Neuronal stem cell (in vitro differentiated cells): ENCODE measurements at regions not wholly inside any gene's neighbourhood (a gene's known extent, or its start where the extent isn't known, plus 50 kb on each side); places are given as distances from the start of the nearest gene placed in this dataset.

Source experiments
- DNase-seq: peaks from one replicate; pipeline ENCODE4 v3.0.0-alpha.2; 2013; ENCODE audit warnings: low spot score
- H2AFZ ChIP-seq: one replicate; pipeline ENCODE4 v1.6.1; 2013; ENCODE audit warnings: mild to moderate bottlenecking, low read length, inconsistent platforms
- H2AK5ac ChIP-seq: 2 replicates; pipeline ENCODE4 v1.6.1; 2013; ENCODE audit warnings: low read depth, mild to moderate bottlenecking, inconsistent platforms, low read length, moderate library complexity, mixed read lengths
- H2BK120ac ChIP-seq: 2 replicates; pipeline ENCODE4 v1.6.1; 2013; ENCODE audit warnings: low read depth, mild to moderate bottlenecking, inconsistent platforms, low read length, moderate library complexity, mixed read lengths
- H2BK12ac ChIP-seq: one replicate; pipeline ENCODE4 v1.6.1; 2013; ENCODE audit warnings: low read length, inconsistent platforms
- H2BK15ac ChIP-seq: 2 replicates; pipeline ENCODE4 v1.6.1; 2013; ENCODE audit warnings: mild to moderate bottlenecking, low read length, inconsistent platforms, mixed read lengths
- H2BK5ac ChIP-seq: one replicate; pipeline ENCODE4 v1.6.1; 2013; ENCODE audit warnings: inconsistent platforms, mild to moderate bottlenecking, low read length, moderate library complexity
- H3K14ac ChIP-seq: one replicate; pipeline ENCODE4 v1.6.1; 2013; ENCODE audit warnings: low read length, inconsistent platforms
- H3K18ac ChIP-seq: 2 replicates; pipeline ENCODE4 v1.6.1; 2013; ENCODE audit warnings: low read length, inconsistent platforms
- H3K23ac ChIP-seq: 2 replicates; pipeline ENCODE4 v1.6.1; 2013; ENCODE audit warnings: low read depth, mild to moderate bottlenecking, mixed read lengths, low read length, inconsistent platforms; ENCODE audit not compliant: poor library complexity
- H3K27ac ChIP-seq: replicated peaks from 3 replicates; pipeline ENCODE4 v1.5.1; 2013; ENCODE audit warnings: low read length, inconsistent platforms
- H3K27me3 ChIP-seq, 3 experiments: 2 replicates each; pipeline ENCODE4 v1.6.1; 2013; ENCODE audit warnings: low read length in 3 of 3, mild to moderate bottlenecking in 2 of 3, inconsistent platforms in 1 of 3, low read depth in 1 of 3, mixed read lengths in 1 of 3, moderate library complexity in 1 of 3; ENCODE audit not compliant: control insufficient read depth in 3 of 3, insufficient read depth in 3 of 3
- H3K36me3 ChIP-seq, 2 donors: replicated peaks in 1 of 2; 2 replicates each; pipeline ENCODE4 v1.6.1; 2013; ENCODE audit warnings: low read length in 2 of 2; ENCODE audit not compliant: control insufficient read depth in 2 of 2, insufficient read depth in 2 of 2
- H3K4ac ChIP-seq: 2 replicates; pipeline ENCODE4 v1.6.1; 2013; ENCODE audit warnings: inconsistent platforms, mild to moderate bottlenecking, low read length, moderate library complexity
- H3K4me1 ChIP-seq, 2 donors: 1 replicate in 1 of 2; 2 replicates in 1 of 2; pipeline ENCODE4 v1.6.1; 2013; ENCODE audit warnings: low read length in 2 of 2, low read depth in 1 of 2; ENCODE audit not compliant: control insufficient read depth in 2 of 2, insufficient read depth in 1 of 2
- H3K4me2 ChIP-seq: one replicate; pipeline ENCODE4 v1.6.1; 2013; ENCODE audit warnings: mild to moderate bottlenecking, low read length, inconsistent platforms; ENCODE audit not compliant: insufficient read depth, poor library complexity, severe bottlenecking
- H3K4me3 ChIP-seq, 2 donors: 2 replicates each; pipeline ENCODE4 v1.5.1; 2013; ENCODE audit warnings: low read length in 2 of 2, mild to moderate bottlenecking in 2 of 2, inconsistent platforms in 1 of 2, moderate library complexity in 1 of 2
- H3K79me1 ChIP-seq: one replicate; pipeline ENCODE4 v1.6.1; 2013; ENCODE audit warnings: low read depth, mild to moderate bottlenecking, inconsistent platforms, low read length, moderate library complexity
- H3K9ac ChIP-seq: one replicate; pipeline ENCODE4 v1.6.1; 2013; ENCODE audit warnings: mild to moderate bottlenecking, low read depth, low read length, inconsistent platforms; ENCODE audit not compliant: poor library complexity
- H3K9me3 ChIP-seq, 2 donors: replicated peaks in 1 of 2; 2 replicates each; pipeline versions ENCODE3 to v1.6.1; 2013; ENCODE audit warnings: low read length in 2 of 2, mild to moderate bottlenecking in 2 of 2, inconsistent platforms in 1 of 2, low read depth in 1 of 2, mixed read lengths in 1 of 2, moderate library complexity in 1 of 2; ENCODE audit not compliant: control insufficient read depth in 2 of 2, insufficient read depth in 1 of 2
- H4K8ac ChIP-seq: one replicate; pipeline ENCODE4 v1.6.1; 2013; ENCODE audit warnings: low read depth, mild to moderate bottlenecking, inconsistent platforms, low read length, moderate library complexity
- H4K91ac ChIP-seq: one replicate; pipeline ENCODE4 v1.6.1; 2013; ENCODE audit warnings: low read length, low read depth, mild to moderate bottlenecking, inconsistent platforms; ENCODE audit not compliant: poor library complexity
- WGBS, 2 donors: extraction: QIAGEN DNeasy Blood & Tissue Kit; methylation state at CpG; one replicate each; pipeline ENCODE4 v1.1.7; 2013; ENCODE audit warnings: missing lambda C conversion rate in 2 of 2, mixed read lengths in 1 of 2; ENCODE audit not compliant: insufficient read length in 2 of 2, insufficient replicate concordance in 1 of 2; ENCODE audit errors: extremely low coverage in 2 of 2; 5-methylcytosine and 5-hydroxymethylcytosine counted together

DNA sequence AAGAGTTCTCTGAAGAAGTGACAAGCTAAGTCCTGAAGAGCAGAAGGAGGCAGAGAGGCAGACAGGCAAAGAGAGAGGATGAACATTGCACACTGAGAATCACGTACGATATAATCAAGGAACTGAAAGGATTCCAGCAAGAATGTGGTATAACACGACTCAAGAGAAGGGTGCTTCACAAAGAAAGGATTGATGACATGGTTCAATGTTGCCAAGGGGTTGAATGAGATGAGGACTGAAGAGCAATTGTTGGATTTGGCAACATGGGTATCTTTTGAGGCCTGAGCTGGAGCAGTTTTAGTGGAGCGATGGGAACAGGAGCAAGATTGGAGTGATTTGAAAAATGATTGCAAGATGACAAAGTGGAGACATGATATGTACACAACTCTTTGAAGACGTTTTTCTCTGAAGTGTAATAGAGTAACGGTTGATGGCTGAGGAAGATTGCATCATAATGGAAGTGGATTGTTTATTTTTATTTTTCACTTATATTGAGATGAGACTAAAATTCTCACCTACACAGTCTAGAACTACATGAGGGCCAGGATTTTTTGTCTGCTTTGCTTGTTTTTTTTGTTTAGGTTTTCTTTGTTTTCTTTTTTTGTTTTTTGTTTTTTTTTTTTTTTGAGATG lies 1049.9 kb upstream of the WWC1 start:
- no peaks in the 10 kb centered on the region for H3K36me3 ChIP-seq
- H2BK120ac ChIP-seq: no peak overlapping the region
- H3K9ac ChIP-seq: no peak overlapping the region
- no peak overlapping the region for H2BK12ac ChIP-seq
- peaks cover 4 to 5% of the 10 kb centered on the region in 2 donors for H3K4me1 ChIP-seq
- H3K4ac ChIP-seq: no peak overlapping the region
- peaks cover 0 to 1% of the 10 kb centered on the region in 2 donors for H3K9me3 ChIP-seq
- no peak overlapping the region for H3K14ac ChIP-seq
- H2BK5ac ChIP-seq: no peak overlapping the region
- no peak overlapping the region for H4K8ac ChIP-seq
- no peak overlapping the region for H4K91ac ChIP-seq
- H3K23ac ChIP-seq: no peak overlapping the region
- H3K79me1 ChIP-seq: no peaks in the 10 kb centered on the region
- no CpG with 5 or more reads among the region's 6 CpGs for WGBS, 2 donors
- H2AK5ac ChIP-seq: no peak overlapping the region
- H2BK15ac ChIP-seq: no peak overlapping the region
- no peak overlapping the region for H3K18ac ChIP-seq
- H3K27me3 ChIP-seq: no peaks in the 10 kb centered on the region
- no peak overlapping the region for H3K4me3 ChIP-seq
- no peak overlapping the region for H2AFZ ChIP-seq
- no peak overlapping the region for H3K27ac ChIP-seq
- DNase-seq: no peak
- no peak overlapping the region for H3K4me2 ChIP-seq

- Histone ChIP-seq H3K4ac (no peak overlapping the region), H2BK5ac (no peak overlapping the region), H3K4me1 (peaks cover 4 to 5% of the 10 kb centered on the region in 2 donors), H2BK12ac (no peak overlapping the region), H4K8ac (no peak overlapping the region), H2BK120ac (no peak overlapping the region), H3K79me1 (no peaks in the 10 kb centered on the region), H3K14ac (no peak overlapping the region), H3K27me3 (no peaks in the 10 kb centered on the region), H3K9ac (no peak overlapping the region), H3K23ac (no peak overlapping the region), H3K4me2 (no peak overlapping the region), H3K36me3 (no peaks in the 10 kb centered on the region), H2BK15ac (no peak overlapping the region), H3K9me3 (peaks cover 0 to 1% of the 10 kb centered on the region in 2 donors), H2AFZ (no peak overlapping the region), H3K4me3 (no peak overlapping the region), H3K18ac (no peak overlapping the region), H3K27ac (no peak overlapping the region), H2AK5ac (no peak overlapping the region), H4K91ac (no peak overlapping the region)
- no CpG with 5 or more reads among the region's 4 CpGs for WGBS, 2 donors
- DNase-seq: no peak
Measured at GRCh38 chr5:167242701-167243100, 1048.7 kb upstream of the WWC1 start.

GRCh38 chr5:167243463-167243862 lies 1048.0 kb upstream of the WWC1 start:
- no CpG with 5 or more reads among the region's 2 CpGs for WGBS, 2 donors
- H3K23ac ChIP-seq: no peak overlapping the region
- H2BK120ac ChIP-seq: no peak overlapping the region
- H3K9me3 ChIP-seq: peaks cover 0 to 1% of the 10 kb centered on the region in 2 donors
- no peak overlapping the region for H4K91ac ChIP-seq
- no peak overlapping the region for H2BK15ac ChIP-seq
- no peak overlapping the region for H3K27ac ChIP-seq
- no peak overlapping the region for H2AFZ ChIP-seq
- H2BK5ac ChIP-seq: no peak overlapping the region
- H2BK12ac ChIP-seq: no peak overlapping the region
- H3K18ac ChIP-seq: no peak overlapping the region
- H3K4me2 ChIP-seq: no peak overlapping the region
- H3K14ac ChIP-seq: no peak overlapping the region
- no peak overlapping the region for H3K9ac ChIP-seq
- H3K4me1 ChIP-seq: peaks cover 4 to 5% of the 10 kb centered on the region in 2 donors
- no peak overlapping the region for H2AK5ac ChIP-seq
- no peaks in the 10 kb centered on the region for H3K36me3 ChIP-seq
- H3K79me1 ChIP-seq: no peaks in the 10 kb centered on the region
- DNase-seq: no peak
- H3K4ac ChIP-seq: no peak overlapping the region
- H4K8ac ChIP-seq: no peak overlapping the region
- H3K4me3 ChIP-seq: no peak overlapping the region
- H3K27me3 ChIP-seq: no peaks in the 10 kb centered on the region

GRCh38 chr5:167244583-167244982 lies 1046.9 kb upstream of the WWC1 start:
- Histone ChIP-seq H3K27me3 (no peaks in the 10 kb centered on the region), H3K18ac (no peak overlapping the region), H3K4me3 (no peak overlapping the region), H3K9ac (no peak overlapping the region), H2BK12ac (no peak overlapping the region), H3K4me2 (no peak overlapping the region), H3K4ac (no peak overlapping the region), H3K36me3 (no peaks in the 10 kb centered on the region), H4K8ac (no peak overlapping the region), H2BK120ac (no peak overlapping the region), H2AK5ac (no peak overlapping the region), H4K91ac (no peak overlapping the region), H3K9me3 (peaks cover 0 to 1% of the 10 kb centered on the region in 2 donors), H3K27ac (no peak overlapping the region), H3K14ac (no peak overlapping the region), H2AFZ (peak overlapping the region; percentile 15), H3K79me1 (no peaks in the 10 kb centered on the region), H2BK5ac (no peak overlapping the region), H3K23ac (no peak overlapping the region), H3K4me1 (peaks cover 4 to 5% of the 10 kb centered on the region in 2 donors), H2BK15ac (no peak overlapping the region)
- WGBS, 2 donors: no CpG with 5 or more reads among the region's 4 CpGs
- peak; percentile 61 for DNase-seq
